ENCODE measurements at regions not wholly inside any gene's neighbourhood (a gene's known extent, or its start where the extent isn't known, plus 50 kb on each side); places are given as distances from the start of the nearest gene placed in this dataset.

GRCh38 chr10:2294739-2295138 lies 557.4 kb upstream of the ADARB2 start:
- TF ChIP-seq, protein P1, sequence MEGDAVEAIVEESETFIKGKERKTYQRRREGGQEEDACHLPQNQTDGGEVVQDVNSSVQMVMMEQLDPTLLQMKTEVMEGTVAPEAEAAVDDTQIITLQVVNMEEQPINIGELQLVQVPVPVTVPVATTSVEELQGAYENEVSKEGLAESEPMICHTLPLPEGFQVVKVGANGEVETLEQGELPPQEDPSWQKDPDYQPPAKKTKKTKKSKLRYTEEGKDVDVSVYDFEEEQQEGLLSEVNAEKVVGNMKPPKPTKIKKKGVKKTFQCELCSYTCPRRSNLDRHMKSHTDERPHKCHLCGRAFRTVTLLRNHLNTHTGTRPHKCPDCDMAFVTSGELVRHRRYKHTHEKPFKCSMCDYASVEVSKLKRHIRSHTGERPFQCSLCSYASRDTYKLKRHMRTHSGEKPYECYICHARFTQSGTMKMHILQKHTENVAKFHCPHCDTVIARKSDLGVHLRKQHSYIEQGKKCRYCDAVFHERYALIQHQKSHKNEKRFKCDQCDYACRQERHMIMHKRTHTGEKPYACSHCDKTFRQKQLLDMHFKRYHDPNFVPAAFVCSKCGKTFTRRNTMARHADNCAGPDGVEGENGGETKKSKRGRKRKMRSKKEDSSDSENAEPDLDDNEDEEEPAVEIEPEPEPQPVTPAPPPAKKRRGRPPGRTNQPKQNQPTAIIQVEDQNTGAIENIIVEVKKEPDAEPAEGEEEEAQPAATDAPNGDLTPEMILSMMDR (IDR thresholded peaks at IDR 0.05; ENCODE audit: borderline replicate concordance, extremely low read depth, low read length, poor library complexity, severe bottlenecking), result no peak
- no peak for TF ChIP-seq EZH2 (IDR thresholded peaks at IDR 0.05; ENCODE audit: borderline replicate concordance, low read depth, low read length, severe bottlenecking)

Data from DND-41 (cell line).